Stimulated activated CD4-positive, alpha-beta T cell treated with anti-CD3 and anti-CD28 coated beads, Interleukin-4, amount 100 ng/mL, for 48 hours (primary cell): ENCODE measurements at regions not wholly inside any gene's neighbourhood (a gene's known extent, or its start where the extent isn't known, plus 50 kb on each side); places are given as distances from the start of the nearest gene placed in this dataset.
"Not testable (repeated sequence)": the region's sequence is repeated elsewhere in the genome, so short reads cannot be mapped to it uniquely, and the experiment has no call there.

Experiments used
- DNase-seq, 2 donors: peaks; one replicate each; pipeline ENCODE4 v3.0.0-alpha.2; 2020; ENCODE audit warnings: low read depth in 2 of 2

GRCh38 chr1:60821156-60821555 lies 261.2 kb upstream of the NFIA start:
- DNase-seq: no peak

- DNase-seq: no peak
Measured at GRCh38 chr1:60818969-60819701, 263.2 kb upstream of the NFIA start.

- no peak for DNase-seq
Measured at GRCh38 chr1:60813071-60813470, 269.3 kb upstream of the NFIA start.

GRCh38 chr1:60809204-60809980 lies 273.0 kb upstream of the NFIA start:
- no peak for DNase-seq

- DNase-seq: no peak
Measured at GRCh38 chr1:60808676-60809075, 273.7 kb upstream of the NFIA start.

GRCh38 chr1:60802884-60803283 lies 279.5 kb upstream of the NFIA start:
- DNase-seq: no peak

GRCh38 chr1:60797351-60797750 lies 285.0 kb upstream of the NFIA start:
- DNase-seq: no peak

- DNase-seq: no peak
Measured at GRCh38 chr1:60791226-60791625, 291.1 kb upstream of the NFIA start.

GRCh38 chr1:60773099-60773498 lies 309.3 kb upstream of the NFIA start:
- DNase-seq: not testable (repeated sequence)

- DNase-seq: no peak
Measured at GRCh38 chr1:60769082-60769481, 313.3 kb upstream of the NFIA start.

GRCh38 chr1:60765204-60765603 lies 317.2 kb upstream of the NFIA start:
- DNase-seq: no peak

- no peak for DNase-seq
Measured at GRCh38 chr1:60764489-60764888, 317.9 kb upstream of the NFIA start.

- DNase-seq: no peak
Measured at GRCh38 chr1:60763741-60764140, 318.6 kb upstream of the NFIA start.

GRCh38 chr1:60762911-60763310 lies 319.4 kb upstream of the NFIA start:
- DNase-seq: no peak

- no peak for DNase-seq
Measured at GRCh38 chr1:60762176-60762575, 320.2 kb upstream of the NFIA start.

GRCh38 chr1:60759291-60759690 lies 323.1 kb upstream of the NFIA start:
- no peak for DNase-seq

GRCh38 chr1:60757485-60757884 lies 324.9 kb upstream of the NFIA start:
- no peak for DNase-seq

- DNase-seq: no peak
Measured at GRCh38 chr1:60753036-60753900, 329.1 kb upstream of the NFIA start.

- no peak for DNase-seq
Measured at GRCh38 chr1:60751306-60751705, 331.1 kb upstream of the NFIA start.

- no peak for DNase-seq
Measured at GRCh38 chr1:60747353-60747752, 335.0 kb upstream of the NFIA start.

GRCh38 chr1:60746278-60746791 lies 336.0 kb upstream of the NFIA start:
- no peak for DNase-seq

- no peak for DNase-seq
Measured at GRCh38 chr1:60745484-60745883, 336.9 kb upstream of the NFIA start.
